ENCODE measurements at regions not wholly inside any gene's neighbourhood (a gene's known extent, or its start where the extent isn't known, plus 50 kb on each side); places are given as distances from the start of the nearest gene placed in this dataset.

- TF ChIP-seq CTCF (IDR thresholded peaks at IDR 0.05): no peak
- TF ChIP-seq POLR2A (IDR thresholded peaks at IDR 0.05): no peak
Measured at GRCh38 chr5:133696006-133696584, 83.8 kb upstream of the FSTL4 start.

Data from testis (tissue), 2 donors.